SK-N-SH (cell line): ENCODE measurements at regions not wholly inside any gene's neighbourhood (a gene's known extent, or its start where the extent isn't known, plus 50 kb on each side); places are given as distances from the start of the nearest gene placed in this dataset.

Experiments used
- CTCF ChIP-seq: fragments of 200-600 bp; sonication (generic); IDR thresholded peaks from 2 replicates; pipeline ENCODE4 v1.6.1; 2017; ENCODE audit warnings: antibody characterized with exemption, mild to moderate bottlenecking, moderate library complexity
- JUND ChIP-seq: IDR thresholded peaks from 2 replicates; pipeline ENCODE4 v1.4.0; 2012
- NRF1 ChIP-seq: IDR thresholded peaks from 2 replicates; pipeline ENCODE4 v1.6.1; 2012; ENCODE audit warnings: low read depth, mild to moderate bottlenecking, low read length
- POLR2AphosphoS5 ChIP-seq: IDR thresholded peaks from 2 replicates; pipeline ENCODE4 v1.6.1; 2012; ENCODE audit warnings: low read depth, low read length
- USF1 ChIP-seq: IDR thresholded peaks from 2 replicates; pipeline ENCODE4 v1.4.0; 2012; ENCODE audit warnings: low read depth, borderline replicate concordance

GRCh38 chr7:136308230-136308629, 331.1 kb upstream of the MTPN start:
- TF ChIP-seq CTCF (no peak), NRF1 (no peak), JUND (no peak), POLR2AphosphoS5 (no peak), USF1 (no peak)
